SK-N-SH (cell line): ENCODE measurements at regions not wholly inside any gene's neighbourhood (a gene's known extent, or its start where the extent isn't known, plus 50 kb on each side); places are given as distances from the start of the nearest gene placed in this dataset.
"Not testable (repeated sequence)": the region's sequence is repeated elsewhere in the genome, so short reads cannot be mapped to it uniquely, and the experiment has no call there.

Experiments used
- ELF1 ChIP-seq: IDR thresholded peaks from 2 replicates; pipeline ENCODE4 v1.4.0; 2012
- EP300 ChIP-seq, 2 experiments: IDR thresholded peaks; 2 replicates each; pipeline versions ENCODE4 v1.4.0 to v1.6.1; 2012; ENCODE audit warnings: borderline replicate concordance in 1 of 2, low read depth in 1 of 2, low read length in 1 of 2
- EZH2phosphoT487 ChIP-seq: fragments of 200-600 bp; sonication (generic); IDR thresholded peaks from 2 replicates; pipeline ENCODE4 v1.6.1; 2017; ENCODE audit warnings: low read depth, mixed run types, mild to moderate bottlenecking, antibody characterized with exemption, moderate library complexity, borderline replicate concordance
- FOXM1 ChIP-seq: IDR thresholded peaks from 2 replicates; pipeline ENCODE4 v1.4.0; 2012; ENCODE audit warnings: low read depth, mild to moderate bottlenecking
- JUND ChIP-seq: IDR thresholded peaks from 2 replicates; pipeline ENCODE4 v1.4.0; 2012
- RAD21 ChIP-seq: IDR thresholded peaks from 2 replicates; pipeline ENCODE4 v1.6.1; 2012; ENCODE audit warnings: mild to moderate bottlenecking, low read length
- TCF12 ChIP-seq: IDR thresholded peaks from 2 replicates; pipeline ENCODE4 v1.4.0; 2012
- YY1 ChIP-seq: IDR thresholded peaks from 2 replicates; pipeline ENCODE4 v1.4.0; 2012; ENCODE audit warnings: low read depth, mild to moderate bottlenecking
- TF ChIP-seq, protein P1 (sequence below): fragments of 200-600 bp; sonication (generic); IDR thresholded peaks from 2 replicates; pipeline ENCODE4 v1.6.1; 2017; ENCODE audit warnings: antibody characterized with exemption, mild to moderate bottlenecking, moderate library complexity
- TF ChIP-seq, protein P2 (sequence below): IDR thresholded peaks from 2 replicates; pipeline ENCODE4 v1.4.0; 2012; ENCODE audit warnings: low read depth, borderline replicate concordance
- TF ChIP-seq, protein P3 (sequence below): IDR thresholded peaks from 2 replicates; pipeline ENCODE4 v1.4.0; 2012; ENCODE audit warnings: low read depth, borderline replicate concordance
- TF ChIP-seq, protein P4 (sequence below): IDR thresholded peaks from 2 replicates; pipeline ENCODE4 v1.6.1; 2012; ENCODE audit warnings: mild to moderate bottlenecking, low read depth, low read length, moderate library complexity

DNA sequence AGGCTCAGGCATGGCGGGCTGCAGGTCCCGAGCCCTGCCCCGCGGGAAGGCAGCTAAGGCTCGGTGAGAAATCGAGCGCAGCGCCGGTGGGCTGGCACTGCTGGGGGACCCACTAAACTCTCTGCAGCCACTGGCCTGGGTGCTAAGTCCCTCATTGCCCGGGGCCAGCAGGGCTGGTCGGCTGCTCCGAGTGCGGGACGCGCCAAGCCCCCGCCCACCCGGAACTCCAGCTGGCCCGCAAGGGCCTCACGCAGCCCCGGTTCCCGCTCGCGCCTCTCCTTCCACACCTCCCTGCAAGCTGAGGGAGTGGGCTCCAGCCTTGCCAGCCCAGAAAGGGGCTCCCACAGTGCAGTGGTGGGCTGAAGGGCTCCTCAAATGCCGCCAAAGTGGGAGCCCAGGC is 321.4 kb upstream of the KCND2 start:
- TF ChIP-seq ELF1; RAD21; JUND; FOXM1; EZH2phosphoT487; EP300 (IDR thresholded peaks at IDR 0.05; ENCODE audit: borderline replicate concordance in 1 of 2, low read depth in 1 of 2, low read length in 1 of 2); TCF12; YY1: not testable (repeated sequence)
- TF ChIP-seq, protein P1, sequence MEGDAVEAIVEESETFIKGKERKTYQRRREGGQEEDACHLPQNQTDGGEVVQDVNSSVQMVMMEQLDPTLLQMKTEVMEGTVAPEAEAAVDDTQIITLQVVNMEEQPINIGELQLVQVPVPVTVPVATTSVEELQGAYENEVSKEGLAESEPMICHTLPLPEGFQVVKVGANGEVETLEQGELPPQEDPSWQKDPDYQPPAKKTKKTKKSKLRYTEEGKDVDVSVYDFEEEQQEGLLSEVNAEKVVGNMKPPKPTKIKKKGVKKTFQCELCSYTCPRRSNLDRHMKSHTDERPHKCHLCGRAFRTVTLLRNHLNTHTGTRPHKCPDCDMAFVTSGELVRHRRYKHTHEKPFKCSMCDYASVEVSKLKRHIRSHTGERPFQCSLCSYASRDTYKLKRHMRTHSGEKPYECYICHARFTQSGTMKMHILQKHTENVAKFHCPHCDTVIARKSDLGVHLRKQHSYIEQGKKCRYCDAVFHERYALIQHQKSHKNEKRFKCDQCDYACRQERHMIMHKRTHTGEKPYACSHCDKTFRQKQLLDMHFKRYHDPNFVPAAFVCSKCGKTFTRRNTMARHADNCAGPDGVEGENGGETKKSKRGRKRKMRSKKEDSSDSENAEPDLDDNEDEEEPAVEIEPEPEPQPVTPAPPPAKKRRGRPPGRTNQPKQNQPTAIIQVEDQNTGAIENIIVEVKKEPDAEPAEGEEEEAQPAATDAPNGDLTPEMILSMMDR: not testable (repeated sequence)
- TF ChIP-seq, protein P2, sequence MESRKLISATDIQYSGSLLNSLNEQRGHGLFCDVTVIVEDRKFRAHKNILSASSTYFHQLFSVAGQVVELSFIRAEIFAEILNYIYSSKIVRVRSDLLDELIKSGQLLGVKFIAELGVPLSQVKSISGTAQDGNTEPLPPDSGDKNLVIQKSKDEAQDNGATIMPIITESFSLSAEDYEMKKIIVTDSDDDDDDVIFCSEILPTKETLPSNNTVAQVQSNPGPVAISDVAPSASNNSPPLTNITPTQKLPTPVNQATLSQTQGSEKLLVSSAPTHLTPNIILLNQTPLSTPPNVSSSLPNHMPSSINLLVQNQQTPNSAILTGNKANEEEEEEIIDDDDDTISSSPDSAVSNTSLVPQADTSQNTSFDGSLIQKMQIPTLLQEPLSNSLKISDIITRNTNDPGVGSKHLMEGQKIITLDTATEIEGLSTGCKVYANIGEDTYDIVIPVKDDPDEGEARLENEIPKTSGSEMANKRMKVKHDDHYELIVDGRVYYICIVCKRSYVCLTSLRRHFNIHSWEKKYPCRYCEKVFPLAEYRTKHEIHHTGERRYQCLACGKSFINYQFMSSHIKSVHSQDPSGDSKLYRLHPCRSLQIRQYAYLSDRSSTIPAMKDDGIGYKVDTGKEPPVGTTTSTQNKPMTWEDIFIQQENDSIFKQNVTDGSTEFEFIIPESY: not testable (repeated sequence)
- TF ChIP-seq, protein P3, sequence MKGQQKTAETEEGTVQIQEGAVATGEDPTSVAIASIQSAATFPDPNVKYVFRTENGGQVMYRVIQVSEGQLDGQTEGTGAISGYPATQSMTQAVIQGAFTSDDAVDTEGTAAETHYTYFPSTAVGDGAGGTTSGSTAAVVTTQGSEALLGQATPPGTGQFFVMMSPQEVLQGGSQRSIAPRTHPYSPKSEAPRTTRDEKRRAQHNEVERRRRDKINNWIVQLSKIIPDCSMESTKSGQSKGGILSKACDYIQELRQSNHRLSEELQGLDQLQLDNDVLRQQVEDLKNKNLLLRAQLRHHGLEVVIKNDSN: not testable (repeated sequence)
- TF ChIP-seq, protein P4, sequence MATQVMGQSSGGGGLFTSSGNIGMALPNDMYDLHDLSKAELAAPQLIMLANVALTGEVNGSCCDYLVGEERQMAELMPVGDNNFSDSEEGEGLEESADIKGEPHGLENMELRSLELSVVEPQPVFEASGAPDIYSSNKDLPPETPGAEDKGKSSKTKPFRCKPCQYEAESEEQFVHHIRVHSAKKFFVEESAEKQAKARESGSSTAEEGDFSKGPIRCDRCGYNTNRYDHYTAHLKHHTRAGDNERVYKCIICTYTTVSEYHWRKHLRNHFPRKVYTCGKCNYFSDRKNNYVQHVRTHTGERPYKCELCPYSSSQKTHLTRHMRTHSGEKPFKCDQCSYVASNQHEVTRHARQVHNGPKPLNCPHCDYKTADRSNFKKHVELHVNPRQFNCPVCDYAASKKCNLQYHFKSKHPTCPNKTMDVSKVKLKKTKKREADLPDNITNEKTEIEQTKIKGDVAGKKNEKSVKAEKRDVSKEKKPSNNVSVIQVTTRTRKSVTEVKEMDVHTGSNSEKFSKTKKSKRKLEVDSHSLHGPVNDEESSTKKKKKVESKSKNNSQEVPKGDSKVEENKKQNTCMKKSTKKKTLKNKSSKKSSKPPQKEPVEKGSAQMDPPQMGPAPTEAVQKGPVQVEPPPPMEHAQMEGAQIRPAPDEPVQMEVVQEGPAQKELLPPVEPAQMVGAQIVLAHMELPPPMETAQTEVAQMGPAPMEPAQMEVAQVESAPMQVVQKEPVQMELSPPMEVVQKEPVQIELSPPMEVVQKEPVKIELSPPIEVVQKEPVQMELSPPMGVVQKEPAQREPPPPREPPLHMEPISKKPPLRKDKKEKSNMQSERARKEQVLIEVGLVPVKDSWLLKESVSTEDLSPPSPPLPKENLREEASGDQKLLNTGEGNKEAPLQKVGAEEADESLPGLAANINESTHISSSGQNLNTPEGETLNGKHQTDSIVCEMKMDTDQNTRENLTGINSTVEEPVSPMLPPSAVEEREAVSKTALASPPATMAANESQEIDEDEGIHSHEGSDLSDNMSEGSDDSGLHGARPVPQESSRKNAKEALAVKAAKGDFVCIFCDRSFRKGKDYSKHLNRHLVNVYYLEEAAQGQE: not testable (repeated sequence)
